ENCODE measurements at regions not wholly inside any gene's neighbourhood (a gene's known extent, or its start where the extent isn't known, plus 50 kb on each side); places are given as distances from the start of the nearest gene placed in this dataset.

- TF ChIP-seq FOS (IDR thresholded peaks at IDR 0.05; ENCODE audit: borderline replicate concordance, insufficient read depth, low read length) (no peak), POLR2A (IDR thresholded peaks at IDR 0.05; ENCODE audit: low read depth, low read length) (no peak), CTCF (IDR thresholded peaks at IDR 0.05; ENCODE audit: extremely low read depth in 1 of 2, insufficient read depth in 1 of 2, low read depth in 1 of 2, low read length in 2 of 2) (no peak), MAX (IDR thresholded peaks at IDR 0.05; ENCODE audit: insufficient read depth, insufficient read length) (no peak), POLR2AphosphoS5 (IDR thresholded peaks at IDR 0.05; ENCODE audit: insufficient read depth, low read depth, low read length) (no peak), EZH2 (IDR thresholded peaks at IDR 0.05; ENCODE audit: borderline replicate concordance, low read depth, low read length, severe bottlenecking) (no peak), MYC (IDR thresholded peaks at IDR 0.05; ENCODE audit: low read depth, low read length) (no peak), GATA2 (IDR thresholded peaks at IDR 0.05; ENCODE audit: insufficient read depth, insufficient read length, low read depth, low read length) (no peak), JUN (IDR thresholded peaks at IDR 0.05; ENCODE audit: borderline replicate concordance, insufficient read depth, insufficient read length, low read depth) (no peak)
Measured at GRCh38 chr4:126593626-126594025, 1039.1 kb upstream of the INTU start.
